Central memory CD8-positive, alpha-beta T cell (primary cell): ENCODE measurements at regions not wholly inside any gene's neighbourhood (a gene's known extent, or its start where the extent isn't known, plus 50 kb on each side); places are given as distances from the start of the nearest gene placed in this dataset.

Experiments used
- ATAC-seq: fragments of 150-1000 bp; cut with Tn5 transposase; replicated peaks from 2 replicates; pipeline ENCODE4 v1.10.0; 2022; ENCODE audit warnings: mild to moderate bottlenecking, moderate FRiP score, moderate number of reproducible peaks; ENCODE audit not compliant: poor library complexity, severe bottlenecking; ENCODE audit errors: extremely low read depth
- DNase-seq, 2 donors: peaks; one replicate each; pipeline ENCODE4 v3.0.0; 2021; ENCODE audit warnings: low spot score in 2 of 2
- H3K27ac Mint-ChIP-seq: one replicate; pipeline ENCODE4 v1.8.0; 2022; ENCODE audit warnings: low read depth, mild to moderate bottlenecking, moderate library complexity, mixed read lengths
- H3K27me3 Mint-ChIP-seq: one replicate; pipeline ENCODE4 v1.8.0; 2022; ENCODE audit warnings: mixed read lengths
- H3K36me3 Mint-ChIP-seq: one replicate; pipeline ENCODE4 v1.8.0; 2022; ENCODE audit warnings: mild to moderate bottlenecking, moderate library complexity, mixed read lengths; ENCODE audit not compliant: insufficient read depth
- H3K4me1 Mint-ChIP-seq: one replicate; pipeline ENCODE4 v1.8.0; 2022; ENCODE audit warnings: mixed read lengths
- H3K4me3 Mint-ChIP-seq: one replicate; pipeline ENCODE4 v1.8.0; 2022; ENCODE audit warnings: mild to moderate bottlenecking, moderate library complexity, mixed read lengths
- H3K9me3 Mint-ChIP-seq: one replicate; pipeline ENCODE4 v1.8.0; 2022; ENCODE audit warnings: mixed read lengths

GRCh38 chr2:104378853-104379374 lies 475.0 kb upstream of the POU3F3 start:
- no peaks in the 10 kb centered on the region for H3K27me3 Mint-ChIP-seq
- H3K4me1 Mint-ChIP-seq, result no peaks in the 10 kb centered on the region
- ATAC-seq (peak; percentile 49), DNase-seq (no peak)
- peaks cover 11% of the 10 kb centered on the region for H3K9me3 Mint-ChIP-seq
- H3K36me3 Mint-ChIP-seq, result peaks cover 5% of the 10 kb centered on the region
- no peak overlapping the region for H3K27ac Mint-ChIP-seq
- peak overlapping the region; percentile 24 for H3K4me3 Mint-ChIP-seq

DNA sequence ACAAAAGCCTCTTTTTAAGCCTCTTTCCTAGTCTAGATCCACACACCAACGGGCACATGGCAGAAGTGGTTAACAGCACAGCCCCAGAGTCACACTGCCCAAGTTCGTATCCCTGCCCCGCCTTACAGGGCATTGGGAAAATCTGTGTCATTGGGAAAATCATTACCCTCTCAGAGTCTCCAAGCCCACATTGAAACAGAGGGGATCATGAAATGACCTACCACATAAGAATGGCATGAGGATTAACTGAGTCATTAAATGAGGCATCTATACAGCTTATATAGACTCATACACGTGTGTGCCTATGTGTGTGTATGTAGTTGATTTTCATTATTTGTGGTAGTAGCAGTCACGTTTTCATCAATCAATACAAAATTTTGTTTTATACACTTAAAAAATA lies 469.0 kb upstream of the POU3F3 start:
- no peaks in the 10 kb centered on the region for H3K27me3 Mint-ChIP-seq
- DNase-seq (no peak), ATAC-seq (no peak)

GRCh38 chr2:104385743-104386142 lies 468.2 kb upstream of the POU3F3 start:
- DNase-seq, result no peak
- H3K4me3 Mint-ChIP-seq, result no peak overlapping the region
- H3K27me3 Mint-ChIP-seq, result no peaks in the 10 kb centered on the region
- ATAC-seq, result no peak
- H3K36me3 Mint-ChIP-seq, result no peaks in the 10 kb centered on the region
- no peaks in the 10 kb centered on the region for H3K4me1 Mint-ChIP-seq
- H3K9me3 Mint-ChIP-seq, result peaks cover 25% of the 10 kb centered on the region
- H3K27ac Mint-ChIP-seq, result no peak overlapping the region

More for the DNA sequence above, 469.0 kb upstream of the POU3F3 start:
- no peak overlapping the region for H3K4me3 Mint-ChIP-seq
- H3K9me3 Mint-ChIP-seq, result peaks cover 29% of the 10 kb centered on the region
- H3K36me3 Mint-ChIP-seq, result no peaks in the 10 kb centered on the region
- no peak overlapping the region for H3K27ac Mint-ChIP-seq
- H3K4me1 Mint-ChIP-seq, result no peaks in the 10 kb centered on the region

GRCh38 chr2:104388296-104388695 lies 465.6 kb upstream of the POU3F3 start:
- H3K27ac Mint-ChIP-seq, result no peak overlapping the region
- H3K4me1 Mint-ChIP-seq, result no peaks in the 10 kb centered on the region
- no peak for DNase-seq

DNA sequence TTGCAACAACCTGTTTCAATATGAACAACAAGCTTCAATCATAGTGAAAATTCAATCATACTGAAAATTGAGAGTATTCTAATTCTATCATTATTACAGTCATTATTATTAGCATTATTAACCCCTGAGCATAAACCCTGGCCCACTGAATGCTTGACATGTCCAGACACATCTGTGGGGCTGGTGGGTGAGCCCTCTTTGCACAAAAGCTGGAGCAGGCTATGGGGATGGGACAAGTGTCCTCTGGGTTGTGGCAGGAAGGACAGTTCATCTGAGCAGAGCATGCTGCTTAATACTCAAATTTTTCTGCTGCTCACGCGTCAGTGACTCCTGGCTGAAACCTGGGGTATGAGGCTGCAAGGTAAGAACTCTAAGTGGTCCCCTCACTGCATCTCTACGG lies 451.1 kb upstream of the POU3F3 start:
- Mint-ChIP-seq H3K27me3 (no peaks in the 10 kb centered on the region), H3K4me1 (no peaks in the 10 kb centered on the region), H3K9me3 (peaks cover 6% of the 10 kb centered on the region), H3K36me3 (no peaks in the 10 kb centered on the region), H3K27ac (no peak overlapping the region), H3K4me3 (no peak overlapping the region)
- DNase-seq, result no peak
- no peak for ATAC-seq

More at GRCh38 chr2:104388296-104388695, 465.6 kb upstream of the POU3F3 start:
- Mint-ChIP-seq H3K4me3 (no peak overlapping the region), H3K36me3 (no peaks in the 10 kb centered on the region), H3K27me3 (no peaks in the 10 kb centered on the region), H3K9me3 (peaks cover 25% of the 10 kb centered on the region)
- no peak for ATAC-seq

GRCh38 chr2:104404526-104404925 lies 449.4 kb upstream of the POU3F3 start:
- Mint-ChIP-seq H3K27ac (no peak overlapping the region), H3K36me3 (no peaks in the 10 kb centered on the region), H3K9me3 (peaks cover 1% of the 10 kb centered on the region), H3K4me1 (no peaks in the 10 kb centered on the region), H3K27me3 (no peaks in the 10 kb centered on the region), H3K4me3 (no peak overlapping the region)
- ATAC-seq (no peak), DNase-seq (no peak)

GRCh38 chr2:104405623-104406022 lies 448.3 kb upstream of the POU3F3 start:
- Mint-ChIP-seq H3K9me3 (no peaks in the 10 kb centered on the region), H3K36me3 (no peaks in the 10 kb centered on the region), H3K4me3 (no peak overlapping the region), H3K4me1 (no peaks in the 10 kb centered on the region), H3K27ac (no peak overlapping the region), H3K27me3 (no peaks in the 10 kb centered on the region)
- DNase-seq (no peak), ATAC-seq (no peak)

GRCh38 chr2:104406261-104406726 lies 447.6 kb upstream of the POU3F3 start:
- H3K9me3 Mint-ChIP-seq, result no peaks in the 10 kb centered on the region
- H3K4me1 Mint-ChIP-seq, result no peaks in the 10 kb centered on the region
- ATAC-seq (no peak), DNase-seq (no peak)
- no peak overlapping the region for H3K4me3 Mint-ChIP-seq
- no peak overlapping the region for H3K27ac Mint-ChIP-seq
- H3K36me3 Mint-ChIP-seq, result no peaks in the 10 kb centered on the region
- H3K27me3 Mint-ChIP-seq, result no peaks in the 10 kb centered on the region

DNA sequence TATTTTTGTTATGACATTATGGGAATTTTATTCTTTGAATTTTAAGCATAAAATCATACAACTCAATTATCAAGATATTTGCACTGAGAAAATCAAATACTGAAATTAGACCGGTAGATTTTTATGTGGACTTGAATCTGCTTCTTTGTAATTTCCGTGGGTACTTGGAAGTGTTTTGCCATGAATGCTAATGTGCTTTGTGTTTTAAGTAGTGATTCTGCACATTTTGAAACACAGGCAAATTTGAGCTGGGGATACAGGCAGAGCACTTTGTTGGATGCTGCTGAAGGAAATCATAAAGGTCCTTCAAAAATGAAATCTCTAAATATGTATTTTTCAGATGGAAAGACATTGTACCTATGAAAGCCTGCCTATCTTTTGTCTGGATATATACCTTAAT lies 446.3 kb upstream of the POU3F3 start:
- Mint-ChIP-seq H3K4me1 (no peaks in the 10 kb centered on the region), H3K36me3 (no peaks in the 10 kb centered on the region), H3K27me3 (no peaks in the 10 kb centered on the region), H3K9me3 (no peaks in the 10 kb centered on the region), H3K4me3 (no peak overlapping the region), H3K27ac (no peak overlapping the region)
- ATAC-seq (no peak), DNase-seq (no peak)

DNA sequence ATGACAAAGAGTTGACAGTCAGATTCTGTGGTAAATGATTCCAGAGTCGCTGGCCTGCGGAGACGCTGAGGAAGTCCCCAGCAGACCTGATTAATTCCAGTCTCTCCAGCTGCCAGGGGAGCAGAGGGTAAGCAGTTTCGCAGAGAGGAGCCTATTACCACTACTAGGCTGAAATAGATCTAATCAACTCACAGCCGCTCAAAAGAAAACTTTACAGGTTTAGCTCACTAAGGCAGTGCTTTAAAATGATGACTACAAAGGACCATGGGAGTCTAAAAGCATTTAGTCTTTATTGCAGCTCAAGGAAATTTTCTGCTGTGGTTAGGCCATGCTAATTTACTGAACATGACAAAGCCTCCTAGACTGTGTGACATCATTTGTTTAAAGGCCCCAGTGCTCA lies 445.6 kb upstream of the POU3F3 start:
- ATAC-seq, result no peak

DNA sequence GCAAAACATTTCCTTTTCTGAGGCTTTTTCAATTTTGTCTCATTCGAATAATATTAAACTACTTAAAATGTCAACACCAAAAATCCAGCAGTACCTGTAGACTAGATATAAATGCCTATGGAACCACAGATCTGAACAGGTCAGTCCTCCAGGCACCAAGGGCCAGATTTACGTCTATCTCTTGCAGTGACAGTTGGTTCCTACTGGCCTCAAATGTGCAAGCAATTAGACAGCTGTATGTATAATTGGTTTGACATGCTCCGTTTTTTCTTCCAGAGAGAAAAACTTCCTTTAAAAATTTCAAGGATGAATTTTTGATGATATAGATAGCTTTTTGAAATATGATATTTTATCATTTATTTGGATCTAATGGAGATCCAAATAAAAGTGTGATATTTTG lies 443.8 kb upstream of the POU3F3 start:
- Mint-ChIP-seq H3K27ac (no peak overlapping the region), H3K4me3 (no peak overlapping the region), H3K9me3 (no peaks in the 10 kb centered on the region), H3K36me3 (no peaks in the 10 kb centered on the region), H3K4me1 (no peaks in the 10 kb centered on the region), H3K27me3 (no peaks in the 10 kb centered on the region)
- DNase-seq (no peak), ATAC-seq (no peak)

More for the DNA sequence above, 445.6 kb upstream of the POU3F3 start:
- Mint-ChIP-seq H3K4me1 (no peaks in the 10 kb centered on the region), H3K36me3 (no peaks in the 10 kb centered on the region), H3K27ac (no peak overlapping the region), H3K9me3 (no peaks in the 10 kb centered on the region), H3K27me3 (no peaks in the 10 kb centered on the region), H3K4me3 (no peak overlapping the region)
- DNase-seq, result no peak

DNA sequence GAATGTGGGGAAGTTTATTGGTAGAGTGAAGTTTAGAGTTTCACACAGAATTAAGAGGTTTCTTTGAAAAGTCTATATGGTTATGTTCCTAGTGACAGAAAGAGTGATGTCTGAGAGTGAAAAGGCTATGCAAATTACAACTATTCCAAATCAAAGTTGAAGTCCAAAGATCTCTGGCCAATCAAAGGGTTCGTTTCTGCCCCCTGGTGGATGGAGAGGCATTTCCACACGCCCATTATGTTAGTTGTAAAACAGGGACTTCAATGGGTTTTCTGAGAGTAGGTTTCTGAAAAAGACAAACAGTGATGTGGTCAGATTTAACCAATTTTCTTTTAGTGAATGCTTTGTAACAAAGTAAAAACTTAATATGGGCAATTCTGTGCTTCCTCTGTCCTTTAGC lies 441.5 kb upstream of the POU3F3 start:
- H3K36me3 Mint-ChIP-seq, result no peaks in the 10 kb centered on the region
- DNase-seq (no peak), ATAC-seq (no peak)
- H3K4me3 Mint-ChIP-seq, result no peak overlapping the region
- no peak overlapping the region for H3K27ac Mint-ChIP-seq
- no peaks in the 10 kb centered on the region for H3K27me3 Mint-ChIP-seq
- peaks cover 6% of the 10 kb centered on the region for H3K9me3 Mint-ChIP-seq
- H3K4me1 Mint-ChIP-seq, result no peaks in the 10 kb centered on the region

DNA sequence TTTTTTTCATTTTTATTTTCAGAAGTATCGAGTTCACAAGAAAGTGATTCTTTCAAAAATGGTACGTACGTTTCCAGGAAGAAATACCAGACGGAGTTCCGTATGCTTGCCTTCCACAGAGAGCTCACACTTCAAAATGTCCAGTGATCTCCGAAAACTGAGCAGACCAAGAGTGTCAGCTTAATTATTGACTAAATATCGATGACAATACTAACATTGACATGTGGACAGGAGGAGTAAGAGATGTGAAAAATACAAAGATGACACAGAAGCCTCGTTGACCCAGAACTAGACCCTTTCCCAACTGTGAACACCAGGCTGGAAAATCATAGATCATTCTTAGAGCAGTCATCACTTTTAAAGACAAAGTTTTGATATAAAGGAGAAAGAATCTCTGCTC lies 440.0 kb upstream of the POU3F3 start:
- H3K4me3 Mint-ChIP-seq, result no peak overlapping the region
- H3K36me3 Mint-ChIP-seq, result no peaks in the 10 kb centered on the region
- H3K4me1 Mint-ChIP-seq, result no peaks in the 10 kb centered on the region
- DNase-seq, result no peak
- no peak overlapping the region for H3K27ac Mint-ChIP-seq
- ATAC-seq, result no peak
- no peaks in the 10 kb centered on the region for H3K27me3 Mint-ChIP-seq
- H3K9me3 Mint-ChIP-seq, result peaks cover 6% of the 10 kb centered on the region

DNA sequence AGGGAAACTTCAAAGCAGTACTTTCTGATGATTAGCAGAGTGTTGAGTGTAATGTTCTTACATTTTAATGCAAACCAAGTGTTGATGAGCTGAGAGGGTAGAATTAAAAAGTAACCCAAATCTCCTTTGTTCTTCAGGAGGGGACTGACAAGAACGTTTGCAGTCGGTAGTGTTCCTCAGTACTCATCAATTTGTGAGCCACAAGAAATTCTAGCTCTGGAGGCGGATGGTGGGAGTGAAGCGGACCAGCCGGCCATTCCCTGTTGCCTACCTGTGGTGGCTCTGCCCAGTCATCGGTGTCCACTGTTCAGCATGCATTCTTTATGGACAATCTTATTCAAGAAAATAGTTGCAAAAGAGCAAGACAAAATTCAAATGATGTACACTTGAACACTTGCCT lies 438.6 kb upstream of the POU3F3 start:
- DNase-seq, result no peak
- no peak overlapping the region for H3K4me3 Mint-ChIP-seq
- H3K9me3 Mint-ChIP-seq, result peaks cover 6% of the 10 kb centered on the region
- H3K27me3 Mint-ChIP-seq, result no peaks in the 10 kb centered on the region
- ATAC-seq, result no peak
- H3K36me3 Mint-ChIP-seq, result no peaks in the 10 kb centered on the region
- no peak overlapping the region for H3K27ac Mint-ChIP-seq
- H3K4me1 Mint-ChIP-seq, result no peaks in the 10 kb centered on the region
